GM12873 (cell line): ENCODE measurements at regions not wholly inside any gene's neighbourhood (a gene's known extent, or its start where the extent isn't known, plus 50 kb on each side); places are given as distances from the start of the nearest gene placed in this dataset.

ENCODE experiments used
- TF ChIP-seq, protein P1 (sequence below): IDR thresholded peaks from 2 replicates; pipeline ENCODE4 v1.5.1; 2012; ENCODE audit warnings: low read depth, mild to moderate bottlenecking, moderate library complexity, low read length, control low read depth; ENCODE audit not compliant: insufficient read depth; ENCODE audit errors: missing control alignments

DNA sequence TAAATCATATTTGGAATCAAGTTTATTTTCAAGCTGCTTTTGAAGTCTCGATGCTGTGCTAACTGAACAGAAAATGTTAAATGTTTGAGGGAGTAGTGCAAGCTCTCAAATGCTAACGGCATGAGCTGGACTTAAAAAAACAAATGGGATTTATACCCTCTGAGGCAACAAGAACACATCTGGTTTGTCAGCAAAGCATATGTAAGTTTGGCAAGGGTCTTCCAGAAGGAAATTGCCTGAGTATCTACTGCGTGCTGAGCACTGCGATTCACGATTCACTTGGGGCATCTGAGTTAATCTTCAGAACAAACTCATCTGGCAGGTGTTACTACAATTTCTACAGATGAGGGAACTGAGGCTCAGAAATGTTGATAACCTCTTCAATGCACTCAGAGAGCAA is 98.4 kb upstream of the C9orf72 start:
- TF ChIP-seq, protein P1, sequence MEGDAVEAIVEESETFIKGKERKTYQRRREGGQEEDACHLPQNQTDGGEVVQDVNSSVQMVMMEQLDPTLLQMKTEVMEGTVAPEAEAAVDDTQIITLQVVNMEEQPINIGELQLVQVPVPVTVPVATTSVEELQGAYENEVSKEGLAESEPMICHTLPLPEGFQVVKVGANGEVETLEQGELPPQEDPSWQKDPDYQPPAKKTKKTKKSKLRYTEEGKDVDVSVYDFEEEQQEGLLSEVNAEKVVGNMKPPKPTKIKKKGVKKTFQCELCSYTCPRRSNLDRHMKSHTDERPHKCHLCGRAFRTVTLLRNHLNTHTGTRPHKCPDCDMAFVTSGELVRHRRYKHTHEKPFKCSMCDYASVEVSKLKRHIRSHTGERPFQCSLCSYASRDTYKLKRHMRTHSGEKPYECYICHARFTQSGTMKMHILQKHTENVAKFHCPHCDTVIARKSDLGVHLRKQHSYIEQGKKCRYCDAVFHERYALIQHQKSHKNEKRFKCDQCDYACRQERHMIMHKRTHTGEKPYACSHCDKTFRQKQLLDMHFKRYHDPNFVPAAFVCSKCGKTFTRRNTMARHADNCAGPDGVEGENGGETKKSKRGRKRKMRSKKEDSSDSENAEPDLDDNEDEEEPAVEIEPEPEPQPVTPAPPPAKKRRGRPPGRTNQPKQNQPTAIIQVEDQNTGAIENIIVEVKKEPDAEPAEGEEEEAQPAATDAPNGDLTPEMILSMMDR: no peak

DNA sequence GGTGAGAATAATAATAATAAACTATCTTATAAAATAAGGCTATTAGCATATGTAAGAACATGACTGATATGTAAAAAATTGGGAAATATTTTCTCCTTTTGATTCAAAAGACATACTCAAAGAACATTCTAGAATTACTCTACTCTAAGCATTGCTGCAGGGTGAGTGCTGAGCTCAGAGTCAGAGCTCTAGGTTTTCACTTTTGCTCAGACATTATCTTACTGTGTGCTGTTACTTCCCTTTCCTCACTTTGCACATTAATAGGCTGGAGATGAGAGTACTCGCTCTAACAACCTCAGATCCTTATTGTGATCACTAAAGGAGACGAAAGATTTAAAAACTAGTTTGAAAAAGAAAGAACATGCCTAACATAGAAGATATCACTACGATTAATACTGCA is 99.4 kb upstream of the C9orf72 start:
- TF ChIP-seq, protein P1: no peak

DNA sequence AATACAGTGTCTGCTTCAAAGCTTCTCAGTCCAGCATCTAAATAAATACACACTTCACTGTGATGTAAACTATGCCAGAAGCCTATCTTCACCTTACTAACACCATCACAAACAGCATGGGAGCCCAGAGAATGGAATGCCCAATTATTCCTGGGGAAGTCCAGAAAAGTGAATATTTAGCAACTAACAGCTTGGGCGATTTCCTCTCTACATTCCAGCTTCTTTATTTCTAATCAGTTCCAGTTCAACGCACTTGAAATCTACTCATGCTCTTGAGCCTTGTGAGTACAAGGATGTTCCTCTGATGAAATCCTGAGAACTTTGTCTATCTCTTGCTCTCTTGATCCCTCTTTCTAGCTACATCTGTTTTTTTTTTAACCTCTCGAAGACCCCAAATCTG is 100.4 kb upstream of the C9orf72 start:
- TF ChIP-seq, protein P1: no peak

DNA sequence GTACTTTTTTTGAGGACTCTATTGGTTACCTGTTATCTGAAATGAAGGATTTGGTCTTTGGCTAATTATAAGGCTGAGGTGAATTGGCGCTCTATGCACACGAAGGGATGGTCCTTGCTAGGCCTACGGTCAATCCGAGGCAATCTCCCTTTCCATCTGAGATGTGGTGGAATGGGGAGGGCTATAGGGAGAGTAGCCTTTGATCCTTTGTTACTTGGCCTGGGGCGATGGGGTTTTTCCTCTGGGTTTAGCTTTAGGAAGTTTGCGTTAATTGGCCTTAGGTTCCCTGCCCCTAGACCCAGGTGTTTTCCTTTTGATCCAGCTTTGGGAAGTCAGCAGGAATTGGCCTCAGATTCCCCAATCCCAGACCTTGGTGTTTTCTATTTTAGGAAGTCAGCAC is 102.1 kb upstream of the C9orf72 start:
- TF ChIP-seq, protein P1: no peak

DNA sequence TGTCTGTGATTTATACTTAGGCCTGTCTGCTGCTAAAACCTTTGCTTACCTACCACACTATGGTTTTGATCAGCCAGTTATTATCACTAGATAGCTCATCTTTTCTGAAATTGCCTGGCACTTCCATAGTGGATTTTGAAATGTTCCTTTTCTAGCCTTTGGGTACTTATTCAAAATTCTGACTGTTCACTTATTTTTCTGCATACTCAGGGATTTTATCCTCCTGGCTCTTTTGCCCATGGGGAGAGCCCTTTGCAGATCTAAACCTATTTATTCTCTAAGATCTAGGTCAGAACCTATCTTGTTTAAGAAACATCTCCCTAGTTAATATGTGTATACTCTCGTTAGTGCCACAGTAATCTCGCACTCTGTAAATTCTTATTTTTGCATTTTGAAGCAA is 103.5 kb upstream of the C9orf72 start:
- TF ChIP-seq, protein P1: no peak

DNA sequence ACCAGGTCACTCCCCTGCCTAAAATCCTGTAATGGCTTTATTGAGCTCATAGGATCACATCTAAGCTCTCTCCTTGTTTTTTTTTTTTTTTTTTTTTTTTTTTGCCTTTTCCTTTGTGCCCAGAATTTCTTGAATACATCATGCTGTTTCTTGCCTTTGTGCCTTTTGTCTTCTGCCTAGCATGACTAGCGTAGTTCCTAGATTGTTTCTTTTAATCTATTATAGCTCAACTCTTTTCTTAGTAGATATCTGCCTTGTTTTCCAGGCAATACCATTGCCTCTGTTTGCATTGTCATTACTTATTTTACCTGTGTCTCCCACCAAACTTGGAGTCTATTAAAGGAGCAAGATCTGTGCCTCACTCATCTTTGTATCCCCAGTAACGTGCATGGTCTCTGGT is 106.1 kb upstream of the C9orf72 start:
- TF ChIP-seq, protein P1: no peak

DNA sequence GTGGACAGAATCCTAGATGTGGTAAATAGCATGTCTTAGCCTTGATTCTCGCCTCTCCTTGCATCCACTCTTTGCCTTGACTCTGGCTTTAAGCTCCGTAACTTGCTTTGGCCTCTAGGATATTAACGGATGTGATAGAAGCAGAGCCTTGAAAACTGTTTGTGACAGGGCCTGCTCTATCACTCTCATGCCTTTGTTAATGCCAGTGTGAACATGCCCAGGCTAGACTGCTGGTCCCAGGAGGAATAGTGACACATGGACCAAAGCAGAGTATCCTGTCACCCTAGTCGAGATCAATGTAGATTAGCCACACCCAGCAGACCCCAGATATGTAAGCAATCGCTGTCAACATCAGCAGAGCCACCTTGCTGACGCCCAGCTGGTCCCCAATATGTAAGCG is 109.9 kb upstream of the C9orf72 start:
- TF ChIP-seq, protein P1: no peak
